ENCODE measurements at regions not wholly inside any gene's neighbourhood (a gene's known extent, or its start where the extent isn't known, plus 50 kb on each side); places are given as distances from the start of the nearest gene placed in this dataset.

- Histone ChIP-seq H3K4me1 (ENCODE audit: insufficient read depth, insufficient read length) (no peaks in the 10 kb centered on the region), H3K4me3 (ENCODE audit: insufficient read length, low read depth) (no peak overlapping the region), H3K27me3 (ENCODE audit: insufficient read depth, insufficient read length) (no peaks in the 10 kb centered on the region), H3K9me3 (ENCODE audit: insufficient read depth, low read length) (no peaks in the 10 kb centered on the region), H3K9ac (ENCODE audit: insufficient read length, low read depth) (no peak overlapping the region), H3K36me3 (ENCODE audit: insufficient read depth, insufficient read length, low read length) (no peaks in the 10 kb centered on the region)
- TF ChIP-seq SUZ12 (IDR thresholded peaks at IDR 0.05; ENCODE audit: extremely low read depth, insufficient read depth, insufficient read length) (no peak), ZNF274 (IDR thresholded peaks at IDR 0.05; ENCODE audit: low read depth, low read length) (no peak), YY1 (IDR thresholded peaks at IDR 0.05; ENCODE audit: insufficient read depth, insufficient read length) (no peak)
- DNase-seq (ENCODE audit: low read depth, low spot score) = no peak
Measured at GRCh38 chr12:88706286-88706685, 126.0 kb upstream of the KITLG start.

- Histone ChIP-seq H3K27me3 (ENCODE audit: insufficient read depth, insufficient read length) (no peaks in the 10 kb centered on the region), H3K4me1 (ENCODE audit: insufficient read depth, insufficient read length) (no peaks in the 10 kb centered on the region), H3K4me3 (ENCODE audit: insufficient read length, low read depth) (no peak overlapping the region), H3K9ac (ENCODE audit: insufficient read length, low read depth) (no peak overlapping the region), H3K36me3 (ENCODE audit: insufficient read depth, insufficient read length, low read length) (no peaks in the 10 kb centered on the region), H3K9me3 (ENCODE audit: insufficient read depth, low read length) (no peaks in the 10 kb centered on the region; the same call in none of the 2 replicates)
- no peak for DNase-seq (ENCODE audit: low read depth, low spot score)
- TF ChIP-seq SUZ12 (IDR thresholded peaks at IDR 0.05; ENCODE audit: extremely low read depth, insufficient read depth, insufficient read length) = no peak
- no peak for TF ChIP-seq ZNF274 (IDR thresholded peaks at IDR 0.05; ENCODE audit: low read depth, low read length)
- no peak for TF ChIP-seq YY1 (IDR thresholded peaks at IDR 0.05; ENCODE audit: insufficient read depth, insufficient read length)
Measured at GRCh38 chr12:88703790-88704189, 123.5 kb upstream of the KITLG start.

- TF ChIP-seq SUZ12 (IDR thresholded peaks at IDR 0.05; ENCODE audit: extremely low read depth, insufficient read depth, insufficient read length) = no peak
- no peak for TF ChIP-seq ZNF274 (IDR thresholded peaks at IDR 0.05; ENCODE audit: low read depth, low read length)
- no peak for TF ChIP-seq YY1 (IDR thresholded peaks at IDR 0.05; ENCODE audit: insufficient read depth, insufficient read length)
- Histone ChIP-seq H3K4me3 (ENCODE audit: insufficient read length, low read depth) (no peak overlapping the region), H3K9ac (ENCODE audit: insufficient read length, low read depth) (no peak overlapping the region), H3K36me3 (ENCODE audit: insufficient read depth, insufficient read length, low read length) (no peaks in the 10 kb centered on the region), H3K27me3 (ENCODE audit: insufficient read depth, insufficient read length) (no peaks in the 10 kb centered on the region), H3K9me3 (ENCODE audit: insufficient read depth, low read length) (peaks cover 18% of the 10 kb centered on the region), H3K4me1 (ENCODE audit: insufficient read depth, insufficient read length) (no peaks in the 10 kb centered on the region)
- no peak for DNase-seq (ENCODE audit: low read depth, low spot score)
Measured at GRCh38 chr12:88698471-88698870, 118.2 kb upstream of the KITLG start.

- TF ChIP-seq ZNF274 (IDR thresholded peaks at IDR 0.05; ENCODE audit: low read depth, low read length) = no peak
- no peak for DNase-seq (ENCODE audit: low read depth, low spot score)
Measured at GRCh38 chr12:88693837-88694445, 113.7 kb upstream of the KITLG start.

GRCh38 chr12:88691811-88692210 lies 111.5 kb upstream of the KITLG start:
- Histone ChIP-seq H3K36me3 (ENCODE audit: insufficient read depth, insufficient read length, low read length) (no peaks in the 10 kb centered on the region), H3K9me3 (ENCODE audit: insufficient read depth, low read length) (peaks cover 18% of the 10 kb centered on the region), H3K4me1 (ENCODE audit: insufficient read depth, insufficient read length) (no peaks in the 10 kb centered on the region), H3K9ac (ENCODE audit: insufficient read length, low read depth) (no peak overlapping the region), H3K4me3 (ENCODE audit: insufficient read length, low read depth) (no peak overlapping the region), H3K27me3 (ENCODE audit: insufficient read depth, insufficient read length) (no peaks in the 10 kb centered on the region)
- DNase-seq (ENCODE audit: low read depth, low spot score) = no peak
- TF ChIP-seq SUZ12 (IDR thresholded peaks at IDR 0.05; ENCODE audit: extremely low read depth, insufficient read depth, insufficient read length) = no peak
- TF ChIP-seq ZNF274 (IDR thresholded peaks at IDR 0.05; ENCODE audit: low read depth, low read length) = no peak
- no peak for TF ChIP-seq YY1 (IDR thresholded peaks at IDR 0.05; ENCODE audit: insufficient read depth, insufficient read length)

More at GRCh38 chr12:88693837-88694445, 113.7 kb upstream of the KITLG start:
- Histone ChIP-seq H3K9ac (ENCODE audit: insufficient read length, low read depth) (no peak overlapping the region), H3K4me3 (ENCODE audit: insufficient read length, low read depth) (no peak overlapping the region), H3K36me3 (ENCODE audit: insufficient read depth, insufficient read length, low read length) (no peaks in the 10 kb centered on the region), H3K27me3 (ENCODE audit: insufficient read depth, insufficient read length) (no peaks in the 10 kb centered on the region), H3K9me3 (ENCODE audit: insufficient read depth, low read length) (peaks cover 18% of the 10 kb centered on the region), H3K4me1 (ENCODE audit: insufficient read depth, insufficient read length) (no peaks in the 10 kb centered on the region)

- H3K4me3 ChIP-seq (ENCODE audit: insufficient read length, low read depth) = no peak overlapping the region
- no peak overlapping the region for H3K9ac ChIP-seq (ENCODE audit: insufficient read length, low read depth)
- no peak for TF ChIP-seq YY1 (IDR thresholded peaks at IDR 0.05; ENCODE audit: insufficient read depth, insufficient read length)
- TF ChIP-seq SUZ12 (IDR thresholded peaks at IDR 0.05; ENCODE audit: extremely low read depth, insufficient read depth, insufficient read length) = no peak
- TF ChIP-seq ZNF274 (IDR thresholded peaks at IDR 0.05; ENCODE audit: low read depth, low read length) = no peak
- H3K36me3 ChIP-seq (ENCODE audit: insufficient read depth, insufficient read length, low read length) = no peaks in the 10 kb centered on the region
- no peaks in the 10 kb centered on the region for H3K4me1 ChIP-seq (ENCODE audit: insufficient read depth, insufficient read length)
- no peaks in the 10 kb centered on the region for H3K27me3 ChIP-seq (ENCODE audit: insufficient read depth, insufficient read length)
- H3K9me3 ChIP-seq (ENCODE audit: insufficient read depth, low read length) = no peaks in the 10 kb centered on the region; the same call in 1 of the 2 replicates
- no peak for DNase-seq (ENCODE audit: low read depth, low spot score)
Measured at GRCh38 chr12:88684610-88685009, 104.3 kb upstream of the KITLG start.

- Histone ChIP-seq H3K9me3 (ENCODE audit: insufficient read depth, low read length) (no peaks in the 10 kb centered on the region; the same call in 1 of the 2 replicates), H3K36me3 (ENCODE audit: insufficient read depth, insufficient read length, low read length) (no peaks in the 10 kb centered on the region), H3K4me3 (ENCODE audit: insufficient read length, low read depth) (no peak overlapping the region), H3K4me1 (ENCODE audit: insufficient read depth, insufficient read length) (no peaks in the 10 kb centered on the region), H3K27me3 (ENCODE audit: insufficient read depth, insufficient read length) (no peaks in the 10 kb centered on the region), H3K9ac (ENCODE audit: insufficient read length, low read depth) (no peak overlapping the region)
- TF ChIP-seq YY1 (IDR thresholded peaks at IDR 0.05; ENCODE audit: insufficient read depth, insufficient read length) = no peak
- DNase-seq (ENCODE audit: low read depth, low spot score) = no peak
Measured at GRCh38 chr12:88684170-88684569, 103.9 kb upstream of the KITLG start.
